Mammary epithelial cell (primary cell): ENCODE measurements at regions not wholly inside any gene's neighbourhood (a gene's known extent, or its start where the extent isn't known, plus 50 kb on each side); places are given as distances from the start of the nearest gene placed in this dataset.

Experiments used
- EZH2 ChIP-seq: IDR thresholded peaks from 2 replicates; pipeline ENCODE4 v1.6.1; 2012; ENCODE audit warnings: low read length, inconsistent platforms, borderline replicate concordance
- TF ChIP-seq, protein P1 (sequence below), 2 donors: IDR thresholded peaks in 1 of 2; conservative IDR thresholded peaks in 1 of 2; 2 replicates each; pipeline ENCODE4 v1.5.1; 2011 to 2012; ENCODE audit warnings: inconsistent platforms in 2 of 2, low read length in 2 of 2, mild to moderate bottlenecking in 2 of 2, control low read depth in 1 of 2, low read depth in 1 of 2; ENCODE audit not compliant: insufficient read depth in 1 of 2; ENCODE audit errors: extremely low read depth in 1 of 2

DNA sequence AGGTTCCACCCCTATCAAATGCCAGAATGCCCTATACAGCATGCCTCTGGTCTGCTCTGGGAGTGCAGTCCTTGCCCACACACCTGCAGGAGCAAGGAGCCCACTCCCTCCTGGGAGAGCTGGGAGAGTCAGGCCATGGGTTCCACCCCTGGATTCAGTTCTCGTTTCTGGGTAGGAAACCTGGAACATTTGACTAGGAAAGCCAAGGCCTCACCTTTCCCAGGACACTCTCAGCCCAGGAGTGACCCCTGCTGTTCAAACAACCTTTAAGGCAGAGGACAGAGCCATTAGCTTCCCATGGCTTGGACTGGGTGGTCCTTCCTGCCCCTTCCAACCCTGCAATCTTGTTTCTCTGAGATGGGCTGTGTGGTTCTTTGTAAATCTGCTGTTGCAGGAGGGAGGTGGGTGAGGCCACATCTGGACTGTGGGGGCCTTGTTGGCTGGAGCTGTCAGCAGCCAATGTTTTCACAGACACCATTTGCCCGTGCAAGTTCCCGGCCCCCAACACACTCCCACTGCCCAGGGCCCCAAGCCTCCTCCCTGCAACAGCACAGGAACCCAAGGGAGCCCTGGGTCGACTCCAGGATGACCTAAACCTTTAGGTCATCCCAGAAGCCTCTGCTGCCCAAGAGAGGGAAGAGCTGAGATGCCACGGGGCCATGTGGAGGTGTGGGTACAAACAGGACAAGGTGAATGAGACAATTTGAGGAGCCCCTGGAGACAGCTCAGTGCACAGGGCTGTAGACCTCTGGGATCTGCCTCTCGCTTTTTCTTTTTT, 104.4 kb downstream of the PJA1 start:
- TF ChIP-seq, protein P1, sequence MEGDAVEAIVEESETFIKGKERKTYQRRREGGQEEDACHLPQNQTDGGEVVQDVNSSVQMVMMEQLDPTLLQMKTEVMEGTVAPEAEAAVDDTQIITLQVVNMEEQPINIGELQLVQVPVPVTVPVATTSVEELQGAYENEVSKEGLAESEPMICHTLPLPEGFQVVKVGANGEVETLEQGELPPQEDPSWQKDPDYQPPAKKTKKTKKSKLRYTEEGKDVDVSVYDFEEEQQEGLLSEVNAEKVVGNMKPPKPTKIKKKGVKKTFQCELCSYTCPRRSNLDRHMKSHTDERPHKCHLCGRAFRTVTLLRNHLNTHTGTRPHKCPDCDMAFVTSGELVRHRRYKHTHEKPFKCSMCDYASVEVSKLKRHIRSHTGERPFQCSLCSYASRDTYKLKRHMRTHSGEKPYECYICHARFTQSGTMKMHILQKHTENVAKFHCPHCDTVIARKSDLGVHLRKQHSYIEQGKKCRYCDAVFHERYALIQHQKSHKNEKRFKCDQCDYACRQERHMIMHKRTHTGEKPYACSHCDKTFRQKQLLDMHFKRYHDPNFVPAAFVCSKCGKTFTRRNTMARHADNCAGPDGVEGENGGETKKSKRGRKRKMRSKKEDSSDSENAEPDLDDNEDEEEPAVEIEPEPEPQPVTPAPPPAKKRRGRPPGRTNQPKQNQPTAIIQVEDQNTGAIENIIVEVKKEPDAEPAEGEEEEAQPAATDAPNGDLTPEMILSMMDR (conservative IDR thresholded peaks at IDR 0.05 in 1 of 2, IDR thresholded peaks at IDR 0.05 in 1 of 2; ENCODE audit: extremely low read depth in 1 of 2, insufficient read depth in 1 of 2, low read depth in 1 of 2, low read length in 2 of 2), result peak in 1 of 2 donors; percentile 48
- TF ChIP-seq EZH2, result no peak
